Activated gamma-delta T cell treated with Interleukin-2 at 50 U/mL for 16 hours (primary cell): ENCODE measurements at regions not wholly inside any gene's neighbourhood (a gene's known extent, or its start where the extent isn't known, plus 50 kb on each side); places are given as distances from the start of the nearest gene placed in this dataset.

Experiments
- DNase-seq: peaks from one replicate; pipeline ENCODE4 v3.0.0-alpha.2; 2020

GRCh38 chr2:226652369-226652768, 147.3 kb downstream of the IRS1 start:
- DNase-seq = no peak

GRCh38 chr2:226649871-226650660, 149.6 kb downstream of the IRS1 start:
- DNase-seq = peak; percentile 46

- no peak for DNase-seq
Measured at GRCh38 chr2:226649201-226649600, 150.4 kb downstream of the IRS1 start.

- DNase-seq = no peak
Measured at GRCh38 chr2:226647621-226648518, 151.8 kb downstream of the IRS1 start.

GRCh38 chr2:226644399-226644865, 155.2 kb downstream of the IRS1 start:
- DNase-seq = no peak

GRCh38 chr2:226643946-226644282, 155.7 kb downstream of the IRS1 start:
- no peak for DNase-seq

- no peak for DNase-seq
Measured at GRCh38 chr2:226643030-226643945, 156.3 kb downstream of the IRS1 start.

- DNase-seq = no peak
Measured at GRCh38 chr2:226641008-226641407, 158.6 kb downstream of the IRS1 start.

- DNase-seq = no peak
Measured at GRCh38 chr2:226640501-226640900, 159.1 kb downstream of the IRS1 start.

- DNase-seq = no peak
Measured at GRCh38 chr2:226639550-226639949, 160.1 kb downstream of the IRS1 start.

- DNase-seq = no peak
Measured at GRCh38 chr2:226638576-226638975, 161.0 kb downstream of the IRS1 start.

- DNase-seq = no peak
Measured at GRCh38 chr2:226637383-226637782, 162.2 kb downstream of the IRS1 start.

- no peak for DNase-seq
Measured at GRCh38 chr2:226636586-226636985, 163.0 kb downstream of the IRS1 start.

GRCh38 chr2:226634943-226635604, 164.5 kb downstream of the IRS1 start:
- DNase-seq = no peak

GRCh38 chr2:226631671-226632070, 167.9 kb downstream of the IRS1 start:
- DNase-seq = no peak

- no peak for DNase-seq
Measured at GRCh38 chr2:226631187-226631586, 168.4 kb downstream of the IRS1 start.

GRCh38 chr2:226625946-226626345, 173.7 kb downstream of the IRS1 start:
- DNase-seq = no peak

- DNase-seq = no peak
Measured at GRCh38 chr2:226623587-226624368, 175.8 kb downstream of the IRS1 start.

- DNase-seq = no peak
Measured at GRCh38 chr2:226622484-226622883, 177.1 kb downstream of the IRS1 start.

- no peak for DNase-seq
Measured at GRCh38 chr2:226620176-226620575, 179.4 kb downstream of the IRS1 start.

- DNase-seq = no peak
Measured at GRCh38 chr2:226619707-226620106, 179.9 kb downstream of the IRS1 start.
